ENCODE measurements at regions not wholly inside any gene's neighbourhood (a gene's known extent, or its start where the extent isn't known, plus 50 kb on each side); places are given as distances from the start of the nearest gene placed in this dataset.
"Not testable (repeated sequence)": the region's sequence is repeated elsewhere in the genome, so short reads cannot be mapped to it uniquely, and the experiment has no call there.

DNA sequence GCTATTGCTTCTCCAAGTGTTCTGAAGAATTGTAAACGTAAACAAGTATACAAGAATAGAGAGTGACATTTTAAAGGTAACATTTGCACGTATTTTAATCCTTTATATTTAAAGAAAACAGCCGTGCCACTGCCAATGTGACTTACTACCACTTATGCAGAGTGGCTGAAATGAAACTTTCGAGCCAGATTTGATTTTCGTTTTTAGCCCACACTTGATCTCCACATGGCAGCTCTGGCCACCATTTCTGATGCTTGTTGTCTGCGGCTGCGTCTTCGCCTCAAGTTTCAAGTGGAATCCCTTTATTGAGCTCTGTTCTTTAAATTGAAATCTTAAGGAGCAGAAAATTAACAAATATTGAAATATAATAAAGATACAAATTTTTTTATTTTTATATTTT, 70.0 kb downstream of the ELAPOR2 start:
- Histone ChIP-seq H3K79me2 (ENCODE audit: insufficient read depth, low read length) (no peaks in the 10 kb centered on the region; the same call in 1 of the 2 replicates), H3K27ac (ENCODE audit: low read depth, low read length) (no peak overlapping the region), H3K36me3 (ENCODE audit: control insufficient read depth in 1 of 2, insufficient read depth in 2 of 2, low read length in 2 of 2) (no peaks in the 10 kb centered on the region), H2AFZ (ENCODE audit: low read depth, low read length, poor library complexity, severe bottlenecking) (no peak overlapping the region), H3K27me3 (ENCODE audit: insufficient read depth, low read length) (no peaks in the 10 kb centered on the region), H3K4me1 (ENCODE audit: control insufficient read depth in 1 of 2, insufficient read depth in 2 of 2, low read length in 2 of 2) (no peaks in the 10 kb centered on the region), H3K9me2 (ENCODE audit: insufficient read depth) (no peaks in the 10 kb centered on the region), H3K9ac (ENCODE audit: low read length) (no peak overlapping the region), H4K20me1 (ENCODE audit: insufficient read depth) (no peaks in the 10 kb centered on the region; the same call in 1 of the 2 replicates), H3K4me3 (replicated peaks in 1 of 2; ENCODE audit: low read depth in 1 of 2, low read length in 2 of 2) (no peak overlapping the region), H3K4me2 (ENCODE audit: low read length) (no peak overlapping the region), H3K9me3 (ENCODE audit: control insufficient read depth in 1 of 2, insufficient read depth in 1 of 2, low read depth in 1 of 2, low read length in 2 of 2) (no peaks in the 10 kb centered on the region)
- no peak for ATAC-seq
- ChIA-PET POLR2A (no interaction called here), CTCF (no interaction called here), RAD21 (ENCODE audit: low non-redundant PET in 1 of 2, low total read pairs in 2 of 2, uncharacterized antibody in 2 of 2, unreplicated experiment in 2 of 2) (no interaction called here)
- BruUV-seq (replicated peaks) = no TSS peak
- TF ChIP-seq TCF7L2 (IDR thresholded peaks at IDR 0.05; ENCODE audit: borderline replicate concordance, extremely low read depth, insufficient read depth, insufficient read length) (no peak), ZFX (IDR thresholded peaks at IDR 0.05) (no peak), SIN3A (IDR thresholded peaks at IDR 0.05; ENCODE audit: low read depth) (no peak), CEBPB (IDR thresholded peaks at IDR 0.05; ENCODE audit: low read depth) (no peak), CBX3 (IDR thresholded peaks at IDR 0.05; ENCODE audit: low read depth) (no peak)
- TF ChIP-seq, protein P1, sequence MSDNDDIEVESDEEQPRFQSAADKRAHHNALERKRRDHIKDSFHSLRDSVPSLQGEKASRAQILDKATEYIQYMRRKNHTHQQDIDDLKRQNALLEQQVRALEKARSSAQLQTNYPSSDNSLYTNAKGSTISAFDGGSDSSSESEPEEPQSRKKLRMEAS (IDR thresholded peaks at IDR 0.05) = no peak
- TF ChIP-seq, protein P2, sequence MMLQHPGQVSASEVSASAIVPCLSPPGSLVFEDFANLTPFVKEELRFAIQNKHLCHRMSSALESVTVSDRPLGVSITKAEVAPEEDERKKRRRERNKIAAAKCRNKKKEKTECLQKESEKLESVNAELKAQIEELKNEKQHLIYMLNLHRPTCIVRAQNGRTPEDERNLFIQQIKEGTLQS (IDR thresholded peaks at IDR 0.05) = no peak
- DNase-seq (ENCODE audit: low read depth, low spot score) = no peak
- intact Hi-C loops (cut with micrococcal nuclease) = no loop called here

DNA sequence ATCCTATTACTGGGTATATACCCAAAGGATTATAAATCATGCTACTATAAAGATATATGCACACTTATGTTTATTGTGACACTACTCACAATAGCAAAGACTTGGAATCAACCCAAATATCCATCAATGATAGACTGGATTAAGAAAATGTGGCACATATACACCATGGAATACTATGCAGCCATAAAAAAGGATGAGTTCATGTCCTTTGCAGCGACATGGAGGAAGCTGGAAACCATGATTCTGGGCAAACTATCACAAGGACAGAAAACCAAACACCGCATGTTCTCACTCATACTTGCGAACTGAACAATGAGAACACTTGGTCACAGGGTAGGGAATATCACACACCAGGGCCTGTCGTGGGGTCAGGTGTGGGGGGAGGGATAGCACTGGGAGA, 71.6 kb downstream of the ELAPOR2 start:
- H4K20me1 ChIP-seq (ENCODE audit: insufficient read depth); BruUV-seq (replicated peaks); POLR2A ChIA-PET; ATAC-seq; RAD21 ChIA-PET (ENCODE audit: low non-redundant PET in 1 of 2, low total read pairs in 2 of 2, uncharacterized antibody in 2 of 2, unreplicated experiment in 2 of 2); H3K79me2 ChIP-seq (ENCODE audit: insufficient read depth, low read length); H3K9me3 ChIP-seq (ENCODE audit: control insufficient read depth in 1 of 2, insufficient read depth in 1 of 2, low read depth in 1 of 2, low read length in 2 of 2); H3K9ac ChIP-seq (ENCODE audit: low read length); H3K36me3 ChIP-seq (ENCODE audit: control insufficient read depth in 1 of 2, insufficient read depth in 2 of 2, low read length in 2 of 2); CTCF ChIA-PET; intact Hi-C loops (cut with micrococcal nuclease); DNase-seq (ENCODE audit: low read depth, low spot score); H3K27me3 ChIP-seq (ENCODE audit: insufficient read depth, low read length); H3K4me3 ChIP-seq (replicated peaks in 1 of 2; ENCODE audit: low read depth in 1 of 2, low read length in 2 of 2); H3K27ac ChIP-seq (ENCODE audit: low read depth, low read length); H3K9me2 ChIP-seq (ENCODE audit: insufficient read depth); H3K4me1 ChIP-seq (ENCODE audit: control insufficient read depth in 1 of 2, insufficient read depth in 2 of 2, low read length in 2 of 2); H2AFZ ChIP-seq (ENCODE audit: low read depth, low read length, poor library complexity, severe bottlenecking); H3K4me2 ChIP-seq (ENCODE audit: low read length): not testable (repeated sequence)

DNA sequence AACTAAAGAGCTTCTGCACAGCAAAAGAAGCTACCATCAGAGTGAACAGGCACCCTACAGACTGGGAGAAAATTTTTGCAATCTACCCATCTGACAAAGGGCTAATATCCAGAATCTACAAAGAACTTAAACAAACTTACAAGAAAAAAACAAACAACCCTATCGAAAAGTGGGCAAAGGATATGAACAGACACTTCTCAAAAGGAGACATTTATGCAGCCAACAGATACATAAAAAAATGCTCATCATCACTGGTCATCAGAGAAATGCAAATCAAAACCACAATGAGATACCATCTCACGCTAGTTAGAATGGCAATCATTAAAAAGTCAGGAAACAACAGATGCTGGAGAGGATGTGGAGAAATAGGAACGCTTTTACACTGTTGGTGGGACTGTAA, 72.1 kb downstream of the ELAPOR2 start:
- H3K4me1 ChIP-seq (ENCODE audit: control insufficient read depth in 1 of 2, insufficient read depth in 2 of 2, low read length in 2 of 2); H3K9ac ChIP-seq (ENCODE audit: low read length); H3K9me2 ChIP-seq (ENCODE audit: insufficient read depth); intact Hi-C loops (cut with micrococcal nuclease); H4K20me1 ChIP-seq (ENCODE audit: insufficient read depth); H3K4me3 ChIP-seq (replicated peaks in 1 of 2; ENCODE audit: low read depth in 1 of 2, low read length in 2 of 2); RAD21 ChIA-PET (ENCODE audit: low non-redundant PET in 1 of 2, low total read pairs in 2 of 2, uncharacterized antibody in 2 of 2, unreplicated experiment in 2 of 2); H2AFZ ChIP-seq (ENCODE audit: low read depth, low read length, poor library complexity, severe bottlenecking); DNase-seq (ENCODE audit: low read depth, low spot score); H3K27ac ChIP-seq (ENCODE audit: low read depth, low read length); BruUV-seq (replicated peaks); H3K9me3 ChIP-seq (ENCODE audit: control insufficient read depth in 1 of 2, insufficient read depth in 1 of 2, low read depth in 1 of 2, low read length in 2 of 2); H3K36me3 ChIP-seq (ENCODE audit: control insufficient read depth in 1 of 2, insufficient read depth in 2 of 2, low read length in 2 of 2); ATAC-seq; H3K79me2 ChIP-seq (ENCODE audit: insufficient read depth, low read length); H3K4me2 ChIP-seq (ENCODE audit: low read length); H3K27me3 ChIP-seq (ENCODE audit: insufficient read depth, low read length); CTCF ChIA-PET; POLR2A ChIA-PET: not testable (repeated sequence)

DNA sequence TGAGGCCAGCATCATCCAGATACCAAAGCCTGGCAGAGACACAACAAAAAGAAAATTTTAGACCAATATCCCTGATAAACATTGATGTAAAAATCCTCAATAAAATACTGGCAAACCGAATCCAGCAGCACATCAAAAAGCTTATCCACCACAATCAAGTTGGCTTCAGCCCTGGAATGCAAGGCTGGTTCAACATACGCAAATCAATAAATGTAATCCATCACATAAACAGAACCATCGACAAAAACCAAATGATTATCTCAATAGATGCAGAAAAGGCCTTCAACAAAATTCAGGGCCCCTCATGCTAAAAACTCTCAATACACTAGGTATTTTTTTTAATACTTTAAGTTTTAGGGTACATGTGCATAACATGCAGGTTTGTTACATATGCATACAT, 74.1 kb downstream of the ELAPOR2 start:
- DNase-seq (ENCODE audit: low read depth, low spot score); RAD21 ChIA-PET (ENCODE audit: low non-redundant PET in 1 of 2, low total read pairs in 2 of 2, uncharacterized antibody in 2 of 2, unreplicated experiment in 2 of 2); POLR2A ChIA-PET; H3K79me2 ChIP-seq (ENCODE audit: insufficient read depth, low read length); ATAC-seq; H3K36me3 ChIP-seq (ENCODE audit: control insufficient read depth in 1 of 2, insufficient read depth in 2 of 2, low read length in 2 of 2); H3K27me3 ChIP-seq (ENCODE audit: insufficient read depth, low read length); H3K4me2 ChIP-seq (ENCODE audit: low read length); H2AFZ ChIP-seq (ENCODE audit: low read depth, low read length, poor library complexity, severe bottlenecking); H3K9me3 ChIP-seq (ENCODE audit: control insufficient read depth in 1 of 2, insufficient read depth in 1 of 2, low read depth in 1 of 2, low read length in 2 of 2); CTCF ChIA-PET; H3K27ac ChIP-seq (ENCODE audit: low read depth, low read length); intact Hi-C loops (cut with micrococcal nuclease); H4K20me1 ChIP-seq (ENCODE audit: insufficient read depth); BruUV-seq (replicated peaks); H3K9ac ChIP-seq (ENCODE audit: low read length); H3K9me2 ChIP-seq (ENCODE audit: insufficient read depth); H3K4me3 ChIP-seq (replicated peaks in 1 of 2; ENCODE audit: low read depth in 1 of 2, low read length in 2 of 2); H3K4me1 ChIP-seq (ENCODE audit: control insufficient read depth in 1 of 2, insufficient read depth in 2 of 2, low read length in 2 of 2): not testable (repeated sequence)

Data from HCT116 (cell line).